ENCODE measurements at regions not wholly inside any gene's neighbourhood (a gene's known extent, or its start where the extent isn't known, plus 50 kb on each side); places are given as distances from the start of the nearest gene placed in this dataset.
A peak's percentile ranks its signal among the peaks of the same experiment; 100 is the strongest.

DNA sequence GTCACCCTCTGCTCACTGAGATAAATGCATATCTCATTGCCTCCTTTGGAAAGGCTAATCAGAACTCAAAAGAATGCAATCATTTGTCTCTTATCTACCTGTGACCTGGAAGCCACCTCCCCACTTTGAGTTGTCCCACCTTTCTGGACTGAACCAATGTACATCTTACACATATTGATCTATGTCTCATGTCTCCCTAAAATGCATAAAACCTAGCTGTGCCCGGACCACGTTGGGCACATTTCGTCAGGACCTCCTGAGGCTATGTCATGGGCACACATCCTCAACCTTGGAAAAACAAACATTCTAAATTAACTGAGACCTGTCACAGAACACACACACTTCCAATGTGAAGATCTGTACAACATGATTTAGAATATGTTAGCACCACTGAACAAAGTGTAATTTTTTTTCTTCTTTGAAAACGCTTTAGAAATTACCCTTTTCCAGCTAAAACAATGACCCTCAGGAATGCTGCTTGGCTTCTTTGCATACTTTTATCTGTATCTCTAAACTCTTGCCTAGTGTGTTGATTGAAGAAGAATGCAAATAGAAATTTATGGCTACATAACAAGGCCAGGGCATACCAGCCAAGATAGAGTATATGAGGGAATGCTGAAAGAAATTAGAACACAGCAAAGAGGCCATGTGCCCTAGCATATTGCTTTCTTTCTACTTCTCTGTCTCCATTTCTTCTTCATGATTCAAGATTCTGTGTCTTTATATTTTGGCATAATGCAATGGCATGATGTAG, 84.6 kb upstream of the DST start:
- Histone ChIP-seq H3K4me2 (ENCODE audit: low read length) (peak overlapping the region; percentile 60), H3K4me1 (ENCODE audit: control insufficient read depth in 1 of 2, insufficient read depth in 2 of 2, low read length in 2 of 2) (peaks cover 84 to 89% of the 10 kb centered on the region in 2 experiments), H3K79me2 (ENCODE audit: insufficient read depth, low read length) (peaks cover 83% of the 10 kb centered on the region), H3K27ac (ENCODE audit: low read depth, low read length) (peak overlapping the region; percentile 82), H3K9me3 (ENCODE audit: control insufficient read depth in 1 of 2, insufficient read depth in 1 of 2, low read depth in 1 of 2, low read length in 2 of 2) (no peaks in the 10 kb centered on the region), H3K36me3 (ENCODE audit: control insufficient read depth in 1 of 2, insufficient read depth in 2 of 2, low read length in 2 of 2) (no peaks in the 10 kb centered on the region), H3K27me3 (ENCODE audit: insufficient read depth, low read length) (no peaks in the 10 kb centered on the region), H3K9ac (ENCODE audit: low read length) (peak overlapping the region; percentile 40), H3K4me3 (replicated peaks in 1 of 2; ENCODE audit: low read depth in 1 of 2, low read length in 2 of 2) (no peak overlapping the region), H3K9me2 (ENCODE audit: insufficient read depth) (no peaks in the 10 kb centered on the region), H2AFZ (ENCODE audit: low read depth, low read length, poor library complexity, severe bottlenecking) (no peak overlapping the region), H4K20me1 (ENCODE audit: insufficient read depth) (no peaks in the 10 kb centered on the region)
- ChIA-PET RAD21 (ENCODE audit: low non-redundant PET in 1 of 2, low total read pairs in 2 of 2, uncharacterized antibody in 2 of 2, unreplicated experiment in 2 of 2) (no interaction called here), POLR2A (interaction anchor here (2.1 to 4.1 kb wide), 2 partner anchors 11 to 18 kb away, joined by 7 to 21 read pairs; no protein-coding TSS in a partner anchor), CTCF (interaction anchor here (1.0 to 1.4 kb wide), 3 partner anchors 14 to 124 kb away, joined by 3 to 4 read pairs (median 3); no protein-coding TSS in a partner anchor)
- intact Hi-C loops (cut with micrococcal nuclease) = no loop called here
- no peak for ATAC-seq
- no peak for DNase-seq (ENCODE audit: low read depth, low spot score)
- BruUV-seq (replicated peaks) = no TSS peak
- no peak for TF ChIP-seq CEBPB (IDR thresholded peaks at IDR 0.05; ENCODE audit: low read depth)
- no peak for TF ChIP-seq REST (IDR thresholded peaks at IDR 0.05; ENCODE audit: low read depth)
- TF ChIP-seq JUND (IDR thresholded peaks at IDR 0.05) = no peak
- TF ChIP-seq FOSL1 (IDR thresholded peaks at IDR 0.05; ENCODE audit: low read depth) = no peak
- no peak for TF ChIP-seq ZFX (IDR thresholded peaks at IDR 0.05)
- TF ChIP-seq SRF (IDR thresholded peaks at IDR 0.05; ENCODE audit: low read depth) = no peak
- no peak for TF ChIP-seq ZNF274 (IDR thresholded peaks at IDR 0.05; ENCODE audit: low read depth, low read length)
- TF ChIP-seq, protein P1, sequence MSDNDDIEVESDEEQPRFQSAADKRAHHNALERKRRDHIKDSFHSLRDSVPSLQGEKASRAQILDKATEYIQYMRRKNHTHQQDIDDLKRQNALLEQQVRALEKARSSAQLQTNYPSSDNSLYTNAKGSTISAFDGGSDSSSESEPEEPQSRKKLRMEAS (IDR thresholded peaks at IDR 0.05) = no peak
- TF ChIP-seq SP1 (IDR thresholded peaks at IDR 0.05; ENCODE audit: low read depth) = no peak
- no peak for TF ChIP-seq POLR2AphosphoS5 (IDR thresholded peaks at IDR 0.05; ENCODE audit: low read depth, low read length)
- no peak for TF ChIP-seq EGR1 (IDR thresholded peaks at IDR 0.05; ENCODE audit: low read depth)
- TF ChIP-seq SIN3A (IDR thresholded peaks at IDR 0.05; ENCODE audit: low read depth) = no peak
- TF ChIP-seq ELF1 (IDR thresholded peaks at IDR 0.05; ENCODE audit: borderline replicate concordance, low read depth) = no peak
- no peak for TF ChIP-seq CBX3 (IDR thresholded peaks at IDR 0.05; ENCODE audit: low read depth)
